GM12892 (cell line): ENCODE measurements at regions not wholly inside any gene's neighbourhood (a gene's known extent, or its start where the extent isn't known, plus 50 kb on each side); places are given as distances from the start of the nearest gene placed in this dataset.

Experiments
- DNase-seq: peaks from one replicate; pipeline ENCODE4 v3.0.0; 2011; ENCODE audit not compliant: insufficient read length
- FAIRE-seq: peaks from 2 replicates; lab custom pipeline; 2011; peaks lifted over from hg19 to GRCh38; lab: Jason Lieb, UNC
- POLR2A ChIP-seq: IDR thresholded peaks from 2 replicates; pipeline ENCODE4 v1.6.1; 2011; ENCODE audit warnings: low read depth, low read length, control low read depth
- POLR2AphosphoS5 ChIP-seq: IDR thresholded peaks from 2 replicates; pipeline ENCODE4 v1.6.1; 2011; ENCODE audit warnings: low read depth, low read length, control low read depth
- TAF1 ChIP-seq: IDR thresholded peaks from 2 replicates; pipeline ENCODE4 v1.6.1; 2011; ENCODE audit warnings: low read depth, mild to moderate bottlenecking, control low read depth, low read length, borderline replicate concordance

DNA sequence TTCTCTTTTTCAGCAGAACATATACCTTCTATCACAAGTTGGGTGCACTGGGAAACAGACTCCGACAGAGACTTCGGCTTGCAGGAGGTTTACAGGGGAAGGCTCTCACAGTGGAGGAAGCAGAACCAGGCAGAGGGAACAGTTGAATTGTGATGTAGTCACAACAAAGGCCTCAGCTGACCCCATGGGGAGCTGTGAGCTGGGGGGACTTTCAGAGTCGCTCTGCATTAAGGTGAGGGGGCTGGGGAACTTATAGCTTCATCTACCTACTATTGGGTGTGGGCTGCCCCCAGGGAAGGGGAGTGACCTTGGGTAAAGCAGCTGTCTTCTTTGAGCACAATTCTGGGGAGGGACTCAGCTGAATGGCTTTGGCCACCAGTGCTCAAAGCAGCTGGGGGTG lies 94.9 kb upstream of the POU3F1 start:
- no peak for FAIRE-seq
- TF ChIP-seq POLR2A = no peak
- no peak for TF ChIP-seq POLR2AphosphoS5
- TF ChIP-seq TAF1 = no peak
- no peak for DNase-seq

DNA sequence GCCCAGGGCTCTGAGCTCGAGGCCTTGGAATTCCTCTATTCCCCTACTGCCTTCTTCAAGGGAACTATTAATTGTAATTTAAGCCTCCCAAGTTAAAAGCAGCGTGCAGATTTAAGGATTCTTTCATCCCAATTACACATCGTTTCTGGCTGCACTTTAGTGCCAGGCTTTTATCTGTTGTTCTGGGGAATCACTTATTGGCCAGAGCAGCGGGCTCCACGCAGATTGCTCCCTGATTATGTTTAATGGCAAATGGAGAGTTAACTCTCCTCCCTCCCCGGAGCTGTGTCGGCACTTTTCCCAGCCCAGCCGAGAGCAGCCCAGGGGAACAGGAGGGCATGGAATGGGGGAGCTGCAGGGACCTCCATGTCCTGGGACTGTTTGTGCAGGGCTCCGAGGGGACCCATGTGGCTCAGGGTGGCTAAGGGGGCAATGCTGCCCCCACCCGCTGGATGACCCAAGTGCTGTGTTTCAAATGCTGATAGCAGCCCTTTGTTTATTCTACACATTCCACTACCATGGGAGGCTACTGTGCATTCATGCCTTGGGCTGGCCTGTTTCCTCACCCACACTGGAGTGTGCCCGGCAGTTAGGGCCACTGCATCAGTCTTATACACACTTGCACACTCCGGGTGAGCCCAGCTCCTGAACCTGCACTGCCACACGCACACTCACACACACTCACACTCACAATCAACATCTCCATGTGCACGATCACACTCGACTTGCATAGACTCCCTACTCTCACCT lies 93.3 kb upstream of the POU3F1 start:
- TF ChIP-seq POLR2AphosphoS5 (no peak), POLR2A (no peak), TAF1 (no peak)
- no peak for FAIRE-seq
- no peak for DNase-seq

DNA sequence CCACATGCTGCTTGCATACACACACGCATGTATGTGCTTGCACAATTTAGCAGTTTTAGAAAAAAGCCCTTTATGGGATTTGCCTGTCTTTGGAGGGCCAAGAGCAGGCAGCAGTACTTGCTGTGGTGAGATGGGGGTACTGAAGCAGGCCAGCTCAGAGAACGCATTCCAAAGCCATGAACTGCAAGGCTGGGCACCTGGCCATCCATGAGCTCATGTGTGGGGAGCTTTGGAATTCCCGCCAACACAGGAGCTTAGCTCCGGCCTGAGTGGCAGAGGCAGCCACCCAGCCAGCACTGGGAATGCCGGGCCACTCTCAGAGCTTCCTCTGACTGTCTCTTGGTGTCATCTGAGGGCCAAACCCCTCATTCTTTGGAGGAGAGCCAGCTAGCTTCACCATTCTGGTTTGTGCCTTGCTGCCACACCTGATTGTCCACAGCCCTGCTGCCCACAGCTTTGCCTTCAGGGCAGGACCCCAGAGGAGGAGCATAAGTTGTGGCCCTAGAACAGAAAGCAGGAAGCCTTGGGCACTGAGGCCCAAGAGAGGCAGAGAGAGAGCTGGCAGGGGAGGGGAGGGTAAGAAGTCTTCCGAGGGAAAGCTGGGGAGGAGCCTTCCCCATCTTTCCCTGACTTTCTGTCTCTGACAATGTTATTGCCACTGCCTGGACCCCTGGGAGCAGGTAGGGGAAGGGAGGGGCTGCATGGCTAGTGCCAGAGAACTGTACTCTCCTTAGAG lies 92.1 kb upstream of the POU3F1 start:
- DNase-seq (no peak), FAIRE-seq (no peak)
- no peak for TF ChIP-seq POLR2A
- TF ChIP-seq POLR2AphosphoS5 = no peak
- no peak for TF ChIP-seq TAF1

DNA sequence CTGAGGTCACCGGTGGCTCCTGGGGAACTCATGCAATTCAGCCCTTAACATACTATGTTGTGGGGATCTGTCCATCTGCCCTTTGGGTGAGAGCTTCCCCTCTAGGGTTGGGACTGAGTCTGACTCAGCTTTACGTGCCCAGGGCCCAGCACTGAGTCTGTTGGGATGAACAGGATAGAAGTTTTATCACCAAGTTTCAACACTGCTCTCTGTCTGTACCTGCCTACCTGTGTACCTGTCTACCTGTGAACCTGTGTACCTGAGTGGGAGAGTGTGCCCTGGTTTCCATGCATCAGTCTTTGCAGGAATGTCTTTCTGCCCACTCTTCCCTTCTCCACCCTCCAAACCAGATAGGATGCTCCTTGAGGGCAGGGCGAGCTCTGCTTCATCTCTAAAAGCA lies 90.6 kb upstream of the POU3F1 start:
- FAIRE-seq (no peak), DNase-seq (no peak)
- no peak for TF ChIP-seq TAF1
- TF ChIP-seq POLR2AphosphoS5 = no peak
- no peak for TF ChIP-seq POLR2A

DNA sequence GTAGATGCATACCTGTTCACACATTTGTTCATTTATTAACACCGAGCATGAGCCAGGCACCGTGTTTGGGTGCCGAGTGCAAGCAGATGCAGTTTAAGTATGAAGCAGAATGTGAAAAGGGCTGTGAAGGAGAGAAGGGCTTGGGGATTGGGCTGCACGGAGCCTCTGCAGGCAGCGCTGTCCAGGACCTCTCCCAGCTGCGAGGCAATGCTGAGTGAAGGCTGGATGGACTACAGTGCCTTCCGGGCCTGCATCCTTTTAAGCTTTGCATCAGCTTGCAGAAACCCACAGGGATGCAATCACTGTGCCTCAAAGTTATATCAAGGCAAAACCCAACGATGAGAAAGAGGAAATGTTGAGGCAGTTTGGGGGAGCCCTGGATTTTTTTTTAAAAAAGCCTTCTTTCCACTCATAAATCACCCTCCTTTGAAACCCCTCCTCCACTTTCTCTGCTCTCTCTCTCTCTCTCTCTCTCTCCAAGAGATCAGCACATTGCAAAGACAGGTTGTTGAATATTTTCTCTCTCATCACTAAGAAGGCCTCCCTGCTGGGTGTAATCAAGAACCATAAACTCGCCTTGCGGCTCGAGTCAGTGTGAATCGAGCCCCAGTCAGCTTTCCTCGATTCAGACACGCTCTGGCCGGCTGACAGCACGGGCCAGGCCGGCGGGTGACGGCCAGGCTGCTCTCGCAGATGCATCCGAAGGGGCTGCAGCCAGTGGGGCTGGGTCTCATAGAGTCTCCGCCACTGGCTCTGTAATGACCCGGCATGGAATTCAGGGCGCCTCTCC lies 89.2 kb upstream of the POU3F1 start:
- DNase-seq = no peak
- TF ChIP-seq POLR2A = no peak
- TF ChIP-seq POLR2AphosphoS5 = no peak
- TF ChIP-seq TAF1 = no peak
- no peak for FAIRE-seq

DNA sequence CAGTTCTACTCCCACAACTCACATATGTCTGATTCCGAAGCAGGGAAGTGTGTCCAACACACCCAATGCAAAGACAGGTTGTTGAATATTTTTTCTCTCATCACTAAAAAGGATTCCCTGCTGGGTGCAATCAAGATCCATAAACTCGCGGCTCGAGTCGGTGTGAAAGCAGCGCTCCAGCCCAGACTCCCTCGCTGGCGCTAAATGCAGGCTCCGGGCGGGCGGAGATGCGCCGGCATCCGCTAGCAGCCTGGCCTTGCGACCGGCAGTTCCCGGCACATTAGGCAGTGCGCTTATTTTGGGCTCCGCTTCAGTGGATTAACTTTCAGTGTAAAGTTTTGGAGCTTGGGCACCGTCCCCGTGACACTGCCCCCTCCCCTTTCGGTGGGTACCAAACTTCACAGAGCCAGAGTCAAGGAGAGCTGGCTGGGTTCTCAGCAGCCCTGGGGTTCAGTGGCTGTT lies 87.7 kb upstream of the POU3F1 start:
- no peak for FAIRE-seq
- no peak for TF ChIP-seq POLR2A
- TF ChIP-seq POLR2AphosphoS5 = no peak
- TF ChIP-seq TAF1 = no peak
- DNase-seq = no peak

DNA sequence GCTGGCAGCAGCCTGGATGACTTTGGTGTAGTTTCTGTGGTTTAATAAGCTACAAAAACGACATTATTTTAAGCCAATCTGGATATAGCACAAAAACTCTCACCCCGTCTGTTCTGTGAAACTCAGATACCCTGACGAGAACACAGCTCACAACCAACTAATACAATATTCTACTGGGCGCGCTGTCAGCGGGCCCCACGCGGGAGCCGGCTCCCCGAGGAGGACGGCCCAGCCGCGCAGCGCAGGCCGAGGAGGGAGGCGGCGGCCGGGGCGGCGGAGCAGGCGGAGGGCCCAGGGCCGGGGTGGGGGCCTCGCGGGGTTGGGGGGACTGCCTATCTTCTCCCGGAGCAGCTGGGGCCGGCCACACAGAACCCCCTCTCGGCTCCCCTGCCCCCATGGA lies 87.2 kb upstream of the POU3F1 start:
- TF ChIP-seq TAF1 (no peak), POLR2AphosphoS5 (no peak), POLR2A (no peak)
- no peak for DNase-seq
- FAIRE-seq = no peak

DNA sequence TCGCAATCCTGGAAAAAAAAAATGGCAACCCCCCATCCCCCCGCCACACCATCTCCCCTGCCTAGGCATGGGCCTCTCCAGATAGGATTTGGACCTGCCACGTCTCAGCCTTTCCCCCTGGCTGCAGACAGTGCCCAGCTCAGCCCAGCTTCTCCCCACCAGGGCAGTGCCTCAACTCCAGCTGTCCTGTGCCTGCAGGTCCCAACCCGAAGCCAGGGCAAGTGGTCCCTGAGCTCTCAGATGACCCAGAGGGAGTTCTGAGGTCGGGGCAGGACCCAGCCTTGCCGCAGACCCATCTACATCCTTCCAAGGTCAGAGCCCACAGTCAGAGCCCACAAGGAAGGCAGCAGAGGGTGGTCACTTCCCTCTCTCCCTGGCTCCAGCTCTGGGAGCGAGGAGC lies 86.7 kb upstream of the POU3F1 start:
- no peak for TF ChIP-seq POLR2AphosphoS5
- no peak for TF ChIP-seq TAF1
- TF ChIP-seq POLR2A = no peak
- DNase-seq = no peak
- no peak for FAIRE-seq

DNA sequence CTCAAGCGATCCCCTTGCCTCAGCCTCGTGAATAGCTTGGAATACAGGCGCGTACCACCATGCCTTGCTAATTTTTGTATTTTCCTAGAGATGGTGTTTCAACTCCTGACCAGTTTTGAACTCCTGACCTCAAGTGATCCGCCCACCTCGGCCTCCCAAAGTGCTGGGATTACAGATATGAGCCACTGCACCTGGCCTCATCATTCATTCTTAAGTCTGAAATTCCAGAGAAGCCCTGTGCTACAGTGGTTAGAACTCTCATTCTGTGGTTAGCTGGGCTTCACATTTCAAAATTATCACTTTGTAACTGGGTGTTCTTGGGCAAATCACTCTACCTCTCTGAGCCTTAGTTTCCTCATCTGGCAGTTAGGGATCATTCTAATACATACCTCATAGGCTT lies 86.1 kb upstream of the POU3F1 start:
- no peak for FAIRE-seq
- no peak for TF ChIP-seq TAF1
- no peak for TF ChIP-seq POLR2A
- no peak for TF ChIP-seq POLR2AphosphoS5

DNA sequence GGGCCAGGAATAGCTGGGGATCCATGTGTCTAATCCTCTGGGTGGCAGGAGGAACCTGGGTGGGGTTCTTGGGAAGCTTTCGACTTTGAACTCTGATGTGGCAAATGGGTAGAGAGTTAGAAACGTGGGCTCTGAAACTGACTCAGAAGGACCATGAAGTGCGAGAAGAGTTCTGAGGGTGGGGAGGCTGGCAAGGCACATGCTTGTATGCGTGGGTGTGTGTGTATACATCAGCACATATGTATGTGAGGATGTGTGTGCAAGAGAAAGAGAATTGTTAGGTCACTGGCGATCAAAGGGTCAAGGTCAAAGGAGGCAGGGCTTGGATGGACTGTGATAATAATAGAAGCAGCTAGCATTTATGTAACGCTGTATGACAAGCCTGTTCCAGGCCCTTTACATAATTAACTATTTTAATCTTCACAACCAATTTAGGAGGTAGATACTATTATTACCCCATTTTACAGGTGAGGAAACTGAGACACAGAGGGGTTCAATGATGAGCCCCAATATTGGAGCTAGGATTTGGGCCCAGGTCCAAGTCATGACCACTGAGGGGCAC lies 84.5 kb upstream of the POU3F1 start:
- no peak for TF ChIP-seq TAF1
- no peak for TF ChIP-seq POLR2AphosphoS5
- TF ChIP-seq POLR2A = no peak
- FAIRE-seq = no peak
- no peak for DNase-seq

More for the DNA sequence above, 86.1 kb upstream of the POU3F1 start:
- no peak for DNase-seq

DNA sequence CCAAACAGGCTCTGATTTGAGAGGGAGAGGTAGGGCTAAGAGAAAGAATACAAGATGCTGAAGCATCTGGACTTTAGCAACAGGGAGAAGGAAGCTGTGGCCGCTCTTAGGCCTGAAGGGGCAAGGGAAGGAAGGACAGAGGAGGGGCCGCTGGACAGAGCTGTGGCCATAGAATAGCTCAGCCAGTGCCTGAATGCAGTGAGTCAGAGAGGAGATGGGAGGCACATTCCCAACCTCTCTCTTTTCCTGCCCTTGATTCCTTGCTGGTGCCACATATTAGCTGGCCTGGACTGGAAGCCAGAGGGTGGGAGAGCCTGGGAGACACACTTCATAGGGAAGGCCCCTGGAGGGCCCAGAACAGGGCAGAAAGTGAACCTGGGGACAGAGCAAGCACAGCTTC lies 83.4 kb upstream of the POU3F1 start:
- DNase-seq (no peak), FAIRE-seq (no peak)
- TF ChIP-seq POLR2A = no peak
- TF ChIP-seq TAF1 = no peak
- no peak for TF ChIP-seq POLR2AphosphoS5

DNA sequence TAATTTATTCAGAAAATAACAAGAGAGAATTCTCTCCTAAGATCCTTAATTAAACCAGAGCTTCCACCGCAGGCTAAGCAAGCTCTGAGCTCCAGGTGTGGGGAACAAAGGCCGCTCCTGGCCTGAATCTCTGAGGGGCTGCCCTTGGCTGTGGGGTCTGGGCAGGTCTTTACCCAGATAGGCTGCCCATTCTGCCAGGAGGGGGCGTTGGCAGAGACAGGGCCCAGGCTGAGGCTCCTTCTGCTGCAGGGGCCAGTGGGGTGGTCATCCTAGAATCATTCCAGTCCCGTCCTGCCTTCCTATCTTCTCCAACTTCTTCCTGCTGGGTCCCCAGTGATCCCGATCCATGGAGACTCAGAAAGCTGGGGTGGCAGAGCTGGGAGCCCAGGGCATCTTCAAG lies 82.9 kb upstream of the POU3F1 start:
- FAIRE-seq (no peak), DNase-seq (no peak)
- no peak for TF ChIP-seq POLR2AphosphoS5
- no peak for TF ChIP-seq TAF1
- no peak for TF ChIP-seq POLR2A
